AG09309 (cell line): ENCODE measurements at regions not wholly inside any gene's neighbourhood (a gene's known extent, or its start where the extent isn't known, plus 50 kb on each side); places are given as distances from the start of the nearest gene placed in this dataset.

Source experiments
- DNase-seq: peaks from one replicate; pipeline ENCODE4 v3.0.0-alpha.2; 2010; ENCODE audit warnings: low read depth
- H3K4me3 ChIP-seq: 2 replicates; pipeline ENCODE4 v1.5.1; 2011; ENCODE audit warnings: mild to moderate bottlenecking, low read depth, low read length, moderate library complexity; ENCODE audit not compliant: control insufficient read depth
- TF ChIP-seq, protein P1 (sequence below): IDR thresholded peaks from 2 replicates; pipeline ENCODE4 v1.5.1; 2011; ENCODE audit warnings: mild to moderate bottlenecking, low read depth, low read length, inconsistent platforms; ENCODE audit not compliant: insufficient read depth, control insufficient read depth; ENCODE audit errors: missing control alignments

DNA sequence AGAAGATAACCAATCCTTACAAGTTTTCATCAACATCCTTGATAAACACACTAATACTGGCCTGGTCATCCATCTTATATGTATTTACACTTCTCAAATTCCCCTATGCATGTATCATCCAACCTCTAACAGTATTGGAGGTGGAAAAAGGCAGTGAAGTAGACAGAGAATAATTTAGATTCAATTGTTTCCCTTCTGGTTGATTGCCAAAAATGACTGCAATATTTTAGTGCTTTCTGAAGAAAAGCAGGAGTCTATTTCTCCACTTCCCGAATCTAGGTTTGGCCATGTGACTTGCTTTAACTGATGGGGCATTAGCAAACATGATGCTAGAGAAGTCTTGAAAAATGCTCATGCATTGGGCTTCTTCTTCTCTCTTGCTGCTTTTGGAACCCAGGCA, 78.3 kb upstream of the METAP2 start:
- TF ChIP-seq, protein P1, sequence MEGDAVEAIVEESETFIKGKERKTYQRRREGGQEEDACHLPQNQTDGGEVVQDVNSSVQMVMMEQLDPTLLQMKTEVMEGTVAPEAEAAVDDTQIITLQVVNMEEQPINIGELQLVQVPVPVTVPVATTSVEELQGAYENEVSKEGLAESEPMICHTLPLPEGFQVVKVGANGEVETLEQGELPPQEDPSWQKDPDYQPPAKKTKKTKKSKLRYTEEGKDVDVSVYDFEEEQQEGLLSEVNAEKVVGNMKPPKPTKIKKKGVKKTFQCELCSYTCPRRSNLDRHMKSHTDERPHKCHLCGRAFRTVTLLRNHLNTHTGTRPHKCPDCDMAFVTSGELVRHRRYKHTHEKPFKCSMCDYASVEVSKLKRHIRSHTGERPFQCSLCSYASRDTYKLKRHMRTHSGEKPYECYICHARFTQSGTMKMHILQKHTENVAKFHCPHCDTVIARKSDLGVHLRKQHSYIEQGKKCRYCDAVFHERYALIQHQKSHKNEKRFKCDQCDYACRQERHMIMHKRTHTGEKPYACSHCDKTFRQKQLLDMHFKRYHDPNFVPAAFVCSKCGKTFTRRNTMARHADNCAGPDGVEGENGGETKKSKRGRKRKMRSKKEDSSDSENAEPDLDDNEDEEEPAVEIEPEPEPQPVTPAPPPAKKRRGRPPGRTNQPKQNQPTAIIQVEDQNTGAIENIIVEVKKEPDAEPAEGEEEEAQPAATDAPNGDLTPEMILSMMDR: no peak
- H3K4me3 ChIP-seq: no peak overlapping the region
- DNase-seq: no peak

DNA sequence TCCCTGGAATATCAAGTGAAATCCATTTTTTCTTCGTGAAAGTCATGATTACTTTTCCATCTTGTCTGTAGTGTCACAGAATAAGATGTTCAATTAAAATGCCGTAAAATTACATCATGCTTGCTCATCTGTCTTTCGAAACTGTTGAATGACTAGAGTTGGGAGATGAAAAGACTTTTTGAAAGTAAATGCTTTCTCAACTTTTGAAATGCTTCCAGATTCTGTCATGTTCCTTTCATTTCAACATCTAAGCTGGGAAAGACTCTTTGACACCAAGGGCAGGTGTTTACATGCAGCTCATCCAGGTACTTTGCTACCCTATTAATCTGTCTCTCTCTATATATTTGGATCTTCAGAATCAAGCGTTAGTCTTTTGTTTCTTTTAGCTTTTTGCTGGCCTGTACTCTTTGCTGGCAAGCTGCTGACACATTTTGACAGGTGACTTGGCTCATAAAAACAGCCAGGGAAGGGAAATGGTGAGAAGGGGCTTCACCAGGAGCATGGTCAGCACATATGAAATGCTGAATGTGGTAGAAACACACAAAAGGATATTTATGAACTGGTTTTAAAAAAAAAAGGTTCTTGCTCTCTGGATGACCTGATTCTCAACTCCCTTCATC, 77.0 kb upstream of the METAP2 start:
- TF ChIP-seq, protein P1: no peak
- DNase-seq: peak; percentile 67
- no peak overlapping the region for H3K4me3 ChIP-seq

DNA sequence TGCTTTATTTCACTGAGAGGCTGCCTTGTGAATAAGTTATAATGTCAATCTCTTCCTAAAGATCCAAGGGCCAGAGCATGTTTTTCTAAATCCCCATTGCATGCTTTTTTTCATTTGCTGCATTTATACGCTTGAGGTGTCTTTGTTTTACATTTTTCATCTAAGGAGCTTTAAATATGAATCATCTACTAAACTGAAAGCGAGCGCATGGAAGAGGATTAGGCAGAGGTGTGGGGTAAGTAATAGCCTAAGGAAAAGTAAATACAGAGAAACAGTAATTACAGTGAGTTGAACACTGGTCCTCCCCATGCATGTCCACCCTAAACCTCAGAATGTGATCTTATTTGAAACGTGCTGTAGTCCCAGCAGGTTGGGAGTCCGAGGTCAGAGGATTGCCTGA, 76.4 kb upstream of the METAP2 start:
- DNase-seq: no peak
- TF ChIP-seq, protein P1: no peak
- no peak overlapping the region for H3K4me3 ChIP-seq

DNA sequence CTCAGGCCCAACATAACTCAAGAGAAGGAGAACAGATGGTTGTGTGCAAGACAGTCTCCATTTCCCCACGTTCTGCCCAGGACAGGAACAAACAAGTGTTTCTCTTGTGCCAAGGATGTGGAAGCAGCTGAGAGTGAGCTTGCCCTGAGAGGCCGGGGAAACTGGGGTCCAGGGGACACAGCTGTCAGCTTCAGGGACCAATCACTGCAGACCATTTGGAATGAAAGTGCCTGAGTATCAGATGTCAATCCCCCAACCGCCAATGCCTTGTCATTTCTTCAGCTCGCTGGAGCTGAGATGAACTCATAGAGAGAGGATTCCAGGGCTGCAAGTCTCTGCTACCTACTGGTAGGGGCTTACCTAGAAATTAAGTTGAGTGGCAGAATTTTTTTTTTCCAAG, 71.9 kb upstream of the METAP2 start:
- H3K4me3 ChIP-seq: no peak overlapping the region
- DNase-seq: no peak
- TF ChIP-seq, protein P1: no peak

DNA sequence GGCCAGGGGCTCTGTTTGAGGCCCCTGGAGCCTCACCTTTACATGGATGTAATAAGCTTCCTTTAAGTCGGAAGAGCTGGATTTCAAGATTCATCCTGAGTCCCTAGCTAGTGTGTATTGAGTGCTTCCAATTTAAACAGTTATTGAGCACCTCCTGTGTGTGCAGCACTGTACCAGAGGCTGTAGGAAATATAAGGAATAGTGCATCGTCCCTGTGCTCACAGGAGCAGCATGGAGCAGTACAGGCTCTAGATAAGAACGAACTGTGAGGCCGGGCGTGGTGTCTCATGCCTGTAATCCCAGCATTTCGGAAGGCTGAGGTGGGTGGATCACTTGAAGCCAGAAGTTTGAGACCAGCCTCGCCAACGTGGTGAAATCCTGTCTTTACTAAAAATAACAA, 65.8 kb upstream of the METAP2 start:
- H3K4me3 ChIP-seq: no peak overlapping the region
- DNase-seq: no peak
- TF ChIP-seq, protein P1: no peak

DNA sequence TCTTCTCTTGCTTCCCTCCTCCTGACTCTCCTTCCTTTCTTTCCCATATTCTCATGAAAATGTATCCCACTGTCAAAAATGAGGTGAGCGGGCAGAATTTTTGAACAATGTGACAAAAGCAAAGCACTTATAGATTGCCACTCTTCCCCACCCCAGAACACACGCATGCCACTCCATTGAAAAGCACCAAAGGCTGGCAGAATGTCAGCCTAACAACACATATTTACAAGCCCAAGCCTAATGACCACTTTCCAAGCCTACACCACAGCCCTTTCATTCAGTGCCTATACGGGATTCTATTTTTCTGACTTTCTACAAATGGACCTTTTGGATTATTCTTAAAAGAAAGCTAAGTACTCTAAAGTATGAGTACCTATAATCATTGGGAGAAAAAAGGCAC, 62.9 kb upstream of the METAP2 start:
- TF ChIP-seq, protein P1: no peak
- no peak for DNase-seq
- H3K4me3 ChIP-seq: no peak overlapping the region

DNA sequence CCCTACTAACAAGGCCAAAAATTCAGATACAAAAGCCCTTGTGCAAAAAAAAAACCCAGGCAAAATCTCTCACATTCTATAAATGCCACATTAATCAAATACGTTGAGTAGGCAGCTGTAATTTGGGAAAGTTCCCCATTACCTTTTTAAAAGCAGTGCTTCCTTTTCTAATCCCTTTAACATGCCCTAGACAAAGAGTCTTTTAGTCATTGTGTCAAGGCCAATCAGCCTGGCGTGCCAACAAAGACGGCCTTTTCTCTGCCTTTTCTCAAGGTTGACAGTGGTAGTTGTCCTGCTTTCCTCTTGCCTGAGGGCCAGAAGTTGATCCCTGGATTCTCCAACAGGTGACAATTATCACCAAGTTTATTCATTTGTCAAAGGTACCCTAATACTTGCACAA, 62.5 kb upstream of the METAP2 start:
- no peak overlapping the region for H3K4me3 ChIP-seq
- no peak for DNase-seq
- TF ChIP-seq, protein P1: no peak
